ENCODE measurements at regions not wholly inside any gene's neighbourhood (a gene's known extent, or its start where the extent isn't known, plus 50 kb on each side); places are given as distances from the start of the nearest gene placed in this dataset.

DNA sequence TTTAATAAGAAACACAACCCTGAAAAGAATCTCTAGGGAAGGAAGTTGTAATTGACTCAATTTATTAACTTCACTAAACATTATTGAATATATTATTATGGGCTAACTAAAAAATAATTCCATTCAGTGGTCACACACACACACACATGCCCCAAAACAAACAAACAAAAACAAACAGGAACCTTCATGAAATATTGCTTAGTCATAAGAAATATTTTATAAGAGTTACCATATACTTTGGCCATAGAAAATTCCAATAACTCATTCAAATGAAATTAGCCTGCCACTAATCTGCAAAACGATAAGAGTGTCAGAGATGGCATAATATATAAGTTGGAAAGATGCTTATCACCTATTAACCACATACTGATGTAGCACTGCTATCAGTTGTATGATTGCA lies 268.4 kb upstream of the AMIGO2 start:
- H3K36me3 Mint-ChIP-seq (ENCODE audit: low read depth) = no peaks in the 10 kb centered on the region
- H3K36me3 ChIP-seq (ENCODE audit: insufficient read depth) = no peaks in the 10 kb centered on the region
- no peaks in the 10 kb centered on the region for H3K4me1 Mint-ChIP-seq
- H3K4me1 ChIP-seq (ENCODE audit: insufficient read depth) = no peaks in the 10 kb centered on the region
- no peak overlapping the region for H3K4me2 ChIP-seq
- no peak overlapping the region for H3K4me3 ChIP-seq
- no peak for ATAC-seq
- no peak overlapping the region for H3K27ac ChIP-seq (ENCODE audit: low read depth)
- no peaks in the 10 kb centered on the region for H3F3A ChIP-seq (replicated peaks; ENCODE audit: low read depth)
- H3K27me3 ChIP-seq (ENCODE audit: insufficient read depth) = no peaks in the 10 kb centered on the region
- no peaks in the 10 kb centered on the region for H3K79me2 ChIP-seq (replicated peaks; ENCODE audit: insufficient read depth)
- no peaks in the 10 kb centered on the region for H4K20me1 ChIP-seq (replicated peaks; ENCODE audit: insufficient read depth)
- no peak overlapping the region for H3K4me3 Mint-ChIP-seq
- 0 out of 2 replicates have a peak, but pooled peaks cover 4% of the 10 kb centered on the region for H3K9me2 ChIP-seq (ENCODE audit: insufficient read depth)
- H3K9me3 Mint-ChIP-seq = no peaks in the 10 kb centered on the region
- no peak overlapping the region for H2AFZ ChIP-seq
- H3K27me3 Mint-ChIP-seq (ENCODE audit: insufficient read depth, low read depth, poor library complexity) = peaks cover 5% of the 10 kb centered on the region
- H3K27ac Mint-ChIP-seq = no peak overlapping the region
- TF ChIP-seq ZNF114 (CRISPR knock-in tag; IDR thresholded peaks at IDR 0.05) (no peak), NANOG (IDR thresholded peaks at IDR 0.05; ENCODE audit: borderline replicate concordance) (no peak), POLR2AphosphoS5 (IDR thresholded peaks at IDR 0.05; ENCODE audit: low read depth) (no peak), ZNF331 (CRISPR knock-in tag; IDR thresholded peaks at IDR 0.05; ENCODE audit: low read depth) (no peak), EZH2 (IDR thresholded peaks at IDR 0.05; ENCODE audit: low read depth, unreplicated experiment) (no peak)
- TF ChIP-seq, protein P1, sequence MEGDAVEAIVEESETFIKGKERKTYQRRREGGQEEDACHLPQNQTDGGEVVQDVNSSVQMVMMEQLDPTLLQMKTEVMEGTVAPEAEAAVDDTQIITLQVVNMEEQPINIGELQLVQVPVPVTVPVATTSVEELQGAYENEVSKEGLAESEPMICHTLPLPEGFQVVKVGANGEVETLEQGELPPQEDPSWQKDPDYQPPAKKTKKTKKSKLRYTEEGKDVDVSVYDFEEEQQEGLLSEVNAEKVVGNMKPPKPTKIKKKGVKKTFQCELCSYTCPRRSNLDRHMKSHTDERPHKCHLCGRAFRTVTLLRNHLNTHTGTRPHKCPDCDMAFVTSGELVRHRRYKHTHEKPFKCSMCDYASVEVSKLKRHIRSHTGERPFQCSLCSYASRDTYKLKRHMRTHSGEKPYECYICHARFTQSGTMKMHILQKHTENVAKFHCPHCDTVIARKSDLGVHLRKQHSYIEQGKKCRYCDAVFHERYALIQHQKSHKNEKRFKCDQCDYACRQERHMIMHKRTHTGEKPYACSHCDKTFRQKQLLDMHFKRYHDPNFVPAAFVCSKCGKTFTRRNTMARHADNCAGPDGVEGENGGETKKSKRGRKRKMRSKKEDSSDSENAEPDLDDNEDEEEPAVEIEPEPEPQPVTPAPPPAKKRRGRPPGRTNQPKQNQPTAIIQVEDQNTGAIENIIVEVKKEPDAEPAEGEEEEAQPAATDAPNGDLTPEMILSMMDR (conservative IDR thresholded peaks at IDR 0.05; ENCODE audit: low read depth in 2 of 2) = no peak
- TF ChIP-seq, protein P2, sequence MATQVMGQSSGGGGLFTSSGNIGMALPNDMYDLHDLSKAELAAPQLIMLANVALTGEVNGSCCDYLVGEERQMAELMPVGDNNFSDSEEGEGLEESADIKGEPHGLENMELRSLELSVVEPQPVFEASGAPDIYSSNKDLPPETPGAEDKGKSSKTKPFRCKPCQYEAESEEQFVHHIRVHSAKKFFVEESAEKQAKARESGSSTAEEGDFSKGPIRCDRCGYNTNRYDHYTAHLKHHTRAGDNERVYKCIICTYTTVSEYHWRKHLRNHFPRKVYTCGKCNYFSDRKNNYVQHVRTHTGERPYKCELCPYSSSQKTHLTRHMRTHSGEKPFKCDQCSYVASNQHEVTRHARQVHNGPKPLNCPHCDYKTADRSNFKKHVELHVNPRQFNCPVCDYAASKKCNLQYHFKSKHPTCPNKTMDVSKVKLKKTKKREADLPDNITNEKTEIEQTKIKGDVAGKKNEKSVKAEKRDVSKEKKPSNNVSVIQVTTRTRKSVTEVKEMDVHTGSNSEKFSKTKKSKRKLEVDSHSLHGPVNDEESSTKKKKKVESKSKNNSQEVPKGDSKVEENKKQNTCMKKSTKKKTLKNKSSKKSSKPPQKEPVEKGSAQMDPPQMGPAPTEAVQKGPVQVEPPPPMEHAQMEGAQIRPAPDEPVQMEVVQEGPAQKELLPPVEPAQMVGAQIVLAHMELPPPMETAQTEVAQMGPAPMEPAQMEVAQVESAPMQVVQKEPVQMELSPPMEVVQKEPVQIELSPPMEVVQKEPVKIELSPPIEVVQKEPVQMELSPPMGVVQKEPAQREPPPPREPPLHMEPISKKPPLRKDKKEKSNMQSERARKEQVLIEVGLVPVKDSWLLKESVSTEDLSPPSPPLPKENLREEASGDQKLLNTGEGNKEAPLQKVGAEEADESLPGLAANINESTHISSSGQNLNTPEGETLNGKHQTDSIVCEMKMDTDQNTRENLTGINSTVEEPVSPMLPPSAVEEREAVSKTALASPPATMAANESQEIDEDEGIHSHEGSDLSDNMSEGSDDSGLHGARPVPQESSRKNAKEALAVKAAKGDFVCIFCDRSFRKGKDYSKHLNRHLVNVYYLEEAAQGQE (IDR thresholded peaks at IDR 0.05; ENCODE audit: unreplicated experiment) = no peak
- DNase-seq (ENCODE audit: low spot score) = no peak

DNA sequence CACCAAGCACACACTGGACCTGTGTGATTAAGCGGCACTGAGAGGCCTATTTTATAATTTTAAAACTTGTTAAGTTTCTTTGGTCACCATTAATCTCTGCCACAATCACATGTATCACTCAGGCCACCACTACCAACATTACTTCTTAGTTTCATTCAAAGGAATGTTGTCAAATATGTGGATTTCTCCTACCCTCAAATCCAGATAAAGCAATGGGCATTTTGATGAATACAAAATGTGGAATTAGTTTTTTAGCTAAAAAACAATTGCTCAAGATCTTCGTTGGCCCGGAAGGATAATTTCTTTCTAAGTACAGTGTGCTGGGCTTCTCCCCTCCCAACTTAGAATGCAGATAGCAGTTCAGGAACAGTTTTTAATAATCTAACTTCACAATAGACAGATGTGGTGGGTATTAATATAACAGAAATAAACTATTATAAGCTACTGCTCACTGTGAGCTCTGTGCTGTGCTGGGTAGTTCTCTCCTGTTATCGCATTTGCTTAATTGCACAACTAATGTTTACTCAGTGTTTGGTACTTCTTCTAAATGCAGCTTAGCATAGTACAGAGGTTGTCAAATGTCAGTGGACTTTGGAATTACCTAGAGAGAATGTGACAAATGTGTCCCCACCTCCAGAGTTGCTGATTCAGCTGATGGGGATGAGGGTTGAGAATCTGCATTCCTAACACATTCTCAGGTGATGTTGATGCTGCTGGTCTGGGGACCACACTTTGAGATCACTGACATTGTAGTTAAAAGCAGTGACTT lies 266.7 kb upstream of the AMIGO2 start:
- Histone ChIP-seq H3K4me3 (no peak overlapping the region), H3F3A (replicated peaks; ENCODE audit: low read depth) (no peaks in the 10 kb centered on the region), H3K4me1 (ENCODE audit: insufficient read depth) (no peaks in the 10 kb centered on the region), H3K36me3 (ENCODE audit: insufficient read depth) (no peaks in the 10 kb centered on the region), H3K27ac (ENCODE audit: low read depth) (no peak overlapping the region), H3K27me3 (ENCODE audit: insufficient read depth) (no peaks in the 10 kb centered on the region), H3K79me2 (replicated peaks; ENCODE audit: insufficient read depth) (no peaks in the 10 kb centered on the region), H3K4me2 (no peak overlapping the region), H4K20me1 (replicated peaks; ENCODE audit: insufficient read depth) (no peaks in the 10 kb centered on the region), H3K9me2 (ENCODE audit: insufficient read depth) (0 out of 2 replicates have a peak, but pooled peaks cover 4% of the 10 kb centered on the region), H2AFZ (no peak overlapping the region)
- H3K9me3 Mint-ChIP-seq = no peaks in the 10 kb centered on the region
- no peaks in the 10 kb centered on the region for H3K36me3 Mint-ChIP-seq (ENCODE audit: low read depth)
- no peak overlapping the region for H3K27ac Mint-ChIP-seq
- no peaks in the 10 kb centered on the region for H3K4me1 Mint-ChIP-seq
- H3K4me3 Mint-ChIP-seq = no peak overlapping the region
- ATAC-seq = no peak
- peak; percentile 3 for DNase-seq (ENCODE audit: low spot score)
- peaks cover 5% of the 10 kb centered on the region for H3K27me3 Mint-ChIP-seq (ENCODE audit: insufficient read depth, low read depth, poor library complexity)
- no peak for TF ChIP-seq ZNF331 (CRISPR knock-in tag; IDR thresholded peaks at IDR 0.05; ENCODE audit: low read depth)
- TF ChIP-seq STAT1 (IDR thresholded peaks at IDR 0.05; ENCODE audit: unreplicated experiment) = no peak
- TF ChIP-seq, protein P3, sequence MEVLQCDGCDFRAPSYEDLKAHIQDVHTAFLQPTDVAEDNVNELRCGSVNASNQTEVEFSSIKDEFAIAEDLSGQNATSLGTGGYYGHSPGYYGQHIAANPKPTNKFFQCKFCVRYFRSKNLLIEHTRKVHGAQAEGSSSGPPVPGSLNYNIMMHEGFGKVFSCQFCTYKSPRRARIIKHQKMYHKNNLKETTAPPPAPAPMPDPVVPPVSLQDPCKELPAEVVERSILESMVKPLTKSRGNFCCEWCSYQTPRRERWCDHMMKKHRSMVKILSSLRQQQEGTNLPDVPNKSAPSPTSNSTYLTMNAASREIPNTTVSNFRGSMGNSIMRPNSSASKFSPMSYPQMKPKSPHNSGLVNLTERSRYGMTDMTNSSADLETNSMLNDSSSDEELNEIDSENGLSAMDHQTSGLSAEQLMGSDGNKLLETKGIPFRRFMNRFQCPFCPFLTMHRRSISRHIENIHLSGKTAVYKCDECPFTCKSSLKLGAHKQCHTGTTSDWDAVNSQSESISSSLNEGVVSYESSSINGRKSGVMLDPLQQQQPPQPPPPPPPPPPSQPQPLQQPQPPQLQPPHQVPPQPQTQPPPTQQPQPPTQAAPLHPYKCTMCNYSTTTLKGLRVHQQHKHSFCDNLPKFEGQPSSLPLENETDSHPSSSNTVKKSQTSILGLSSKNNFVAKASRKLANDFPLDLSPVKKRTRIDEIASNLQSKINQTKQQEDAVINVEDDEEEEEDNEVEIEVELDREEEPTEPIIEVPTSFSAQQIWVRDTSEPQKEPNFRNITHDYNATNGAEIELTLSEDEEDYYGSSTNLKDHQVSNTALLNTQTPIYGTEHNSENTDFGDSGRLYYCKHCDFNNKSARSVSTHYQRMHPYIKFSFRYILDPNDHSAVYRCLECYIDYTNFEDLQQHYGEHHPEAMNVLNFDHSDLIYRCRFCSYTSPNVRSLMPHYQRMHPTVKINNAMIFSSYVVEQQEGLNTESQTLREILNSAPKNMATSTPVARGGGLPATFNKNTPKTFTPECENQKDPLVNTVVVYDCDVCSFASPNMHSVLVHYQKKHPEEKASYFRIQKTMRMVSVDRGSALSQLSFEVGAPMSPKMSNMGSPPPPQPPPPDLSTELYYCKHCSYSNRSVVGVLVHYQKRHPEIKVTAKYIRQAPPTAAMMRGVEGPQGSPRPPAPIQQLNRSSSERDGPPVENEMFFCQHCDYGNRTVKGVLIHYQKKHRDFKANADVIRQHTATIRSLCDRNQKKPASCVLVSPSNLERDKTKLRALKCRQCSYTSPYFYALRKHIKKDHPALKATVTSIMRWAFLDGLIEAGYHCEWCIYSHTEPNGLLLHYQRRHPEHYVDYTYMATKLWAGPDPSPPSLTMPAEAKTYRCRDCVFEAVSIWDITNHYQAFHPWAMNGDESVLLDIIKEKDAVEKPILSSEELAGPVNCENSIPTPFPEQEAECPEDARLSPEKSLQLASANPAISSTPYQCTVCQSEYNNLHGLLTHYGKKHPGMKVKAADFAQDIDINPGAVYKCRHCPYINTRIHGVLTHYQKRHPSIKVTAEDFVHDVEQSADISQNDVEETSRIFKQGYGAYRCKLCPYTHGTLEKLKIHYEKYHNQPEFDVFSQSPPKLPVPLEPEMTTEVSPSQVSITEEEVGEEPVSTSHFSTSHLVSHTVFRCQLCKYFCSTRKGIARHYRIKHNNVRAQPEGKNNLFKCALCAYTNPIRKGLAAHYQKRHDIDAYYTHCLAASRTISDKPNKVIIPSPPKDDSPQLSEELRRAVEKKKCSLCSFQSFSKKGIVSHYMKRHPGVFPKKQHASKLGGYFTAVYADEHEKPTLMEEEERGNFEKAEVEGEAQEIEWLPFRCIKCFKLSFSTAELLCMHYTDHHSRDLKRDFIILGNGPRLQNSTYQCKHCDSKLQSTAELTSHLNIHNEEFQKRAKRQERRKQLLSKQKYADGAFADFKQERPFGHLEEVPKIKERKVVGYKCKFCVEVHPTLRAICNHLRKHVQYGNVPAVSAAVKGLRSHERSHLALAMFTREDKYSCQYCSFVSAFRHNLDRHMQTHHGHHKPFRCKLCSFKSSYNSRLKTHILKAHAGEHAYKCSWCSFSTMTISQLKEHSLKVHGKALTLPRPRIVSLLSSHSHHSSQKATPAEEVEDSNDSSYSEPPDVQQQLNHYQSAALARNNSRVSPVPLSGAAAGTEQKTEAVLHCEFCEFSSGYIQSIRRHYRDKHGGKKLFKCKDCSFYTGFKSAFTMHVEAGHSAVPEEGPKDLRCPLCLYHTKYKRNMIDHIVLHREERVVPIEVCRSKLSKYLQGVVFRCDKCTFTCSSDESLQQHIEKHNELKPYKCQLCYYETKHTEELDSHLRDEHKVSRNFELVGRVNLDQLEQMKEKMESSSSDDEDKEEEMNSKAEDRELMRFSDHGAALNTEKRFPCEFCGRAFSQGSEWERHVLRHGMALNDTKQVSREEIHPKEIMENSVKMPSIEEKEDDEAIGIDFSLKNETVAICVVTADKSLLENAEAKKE (CRISPR knock-in tag; IDR thresholded peaks at IDR 0.05) = no peak
- TF ChIP-seq POLR2AphosphoS5 (IDR thresholded peaks at IDR 0.05; ENCODE audit: low read depth) = no peak
- TF ChIP-seq EZH2phosphoT487 (IDR thresholded peaks at IDR 0.05; ENCODE audit: unreplicated experiment) = no peak

Data from GM23338 (cell line).